NCI-H1092 treated with DMSO at 0.1 percent for 48 hours (cell line): ENCODE measurements at regions not wholly inside any gene's neighbourhood (a gene's known extent, or its start where the extent isn't known, plus 50 kb on each side); places are given as distances from the start of the nearest gene placed in this dataset.

ENCODE experiments used
- DNase-seq: peaks from one replicate; lab custom pipeline; 2025; lab: John Stamatoyannopoulos, UW

DNA sequence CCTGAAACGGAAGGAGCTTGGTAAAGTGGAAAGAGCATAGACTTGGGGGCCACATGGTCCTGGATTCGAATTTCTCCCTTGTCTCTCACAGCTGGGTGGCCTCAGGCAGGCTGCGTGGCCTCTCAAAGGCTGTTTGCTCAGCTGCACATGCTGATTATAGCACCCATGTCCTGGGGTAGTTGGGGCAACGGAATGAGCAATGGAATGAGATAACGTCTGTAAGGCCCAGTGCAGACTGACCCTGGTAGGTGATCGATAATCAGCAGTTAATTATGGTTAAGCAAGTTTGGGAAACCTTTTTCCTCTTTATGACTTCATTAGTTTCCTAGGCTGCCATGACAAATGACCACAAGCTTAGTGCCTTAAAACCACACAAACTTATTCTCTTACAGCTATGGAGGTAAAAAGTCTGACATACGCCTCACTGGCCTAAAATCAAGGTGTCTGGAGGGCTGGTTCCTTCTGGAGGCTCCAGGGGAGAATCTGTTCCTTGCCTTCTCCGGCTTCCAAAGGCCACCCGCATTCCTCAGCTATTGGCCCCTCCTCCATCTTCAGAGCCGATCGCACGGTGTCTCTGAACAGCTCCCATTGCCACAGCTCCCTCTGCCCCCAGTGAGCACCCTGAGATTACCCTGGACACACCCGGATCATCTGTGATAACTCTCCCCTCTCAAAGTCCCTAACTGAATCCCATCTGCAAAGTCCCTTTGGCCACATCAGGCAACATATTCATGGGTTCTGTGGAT lies 294.9 kb upstream of the FOXF1 start:
- DNase-seq, result no peak

DNA sequence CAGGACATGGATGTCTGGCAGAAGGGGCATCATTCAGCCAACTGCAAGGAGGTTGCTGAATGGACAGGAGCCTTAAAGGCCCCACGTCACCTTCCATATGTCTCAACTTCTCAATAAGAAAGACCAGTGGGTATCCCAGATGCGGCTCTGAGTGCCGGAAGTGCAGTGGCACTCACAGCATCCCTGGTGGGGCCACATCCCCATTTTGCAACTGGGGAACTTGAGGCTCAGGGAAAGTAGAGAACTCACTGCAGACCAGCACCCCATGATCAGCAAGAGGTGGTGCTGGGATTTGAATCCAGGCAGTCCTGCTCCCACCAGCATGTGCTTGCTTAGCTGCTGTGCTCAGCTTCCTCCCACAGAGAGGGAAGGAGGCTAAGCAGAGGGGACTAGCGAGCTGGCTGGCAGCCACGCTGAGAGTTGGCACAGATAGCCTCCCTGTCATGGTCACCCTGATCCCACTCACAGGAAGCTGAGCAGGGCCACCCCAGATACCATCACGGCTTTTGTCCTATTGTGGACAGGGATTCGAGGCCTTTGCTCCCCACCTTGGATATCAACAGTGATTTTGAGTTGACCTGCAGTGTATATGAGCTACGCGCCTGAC lies 294.2 kb upstream of the FOXF1 start:
- no peak for DNase-seq

GRCh38 chr16:86216591-86216990 lies 293.7 kb upstream of the FOXF1 start:
- no peak for DNase-seq

DNA sequence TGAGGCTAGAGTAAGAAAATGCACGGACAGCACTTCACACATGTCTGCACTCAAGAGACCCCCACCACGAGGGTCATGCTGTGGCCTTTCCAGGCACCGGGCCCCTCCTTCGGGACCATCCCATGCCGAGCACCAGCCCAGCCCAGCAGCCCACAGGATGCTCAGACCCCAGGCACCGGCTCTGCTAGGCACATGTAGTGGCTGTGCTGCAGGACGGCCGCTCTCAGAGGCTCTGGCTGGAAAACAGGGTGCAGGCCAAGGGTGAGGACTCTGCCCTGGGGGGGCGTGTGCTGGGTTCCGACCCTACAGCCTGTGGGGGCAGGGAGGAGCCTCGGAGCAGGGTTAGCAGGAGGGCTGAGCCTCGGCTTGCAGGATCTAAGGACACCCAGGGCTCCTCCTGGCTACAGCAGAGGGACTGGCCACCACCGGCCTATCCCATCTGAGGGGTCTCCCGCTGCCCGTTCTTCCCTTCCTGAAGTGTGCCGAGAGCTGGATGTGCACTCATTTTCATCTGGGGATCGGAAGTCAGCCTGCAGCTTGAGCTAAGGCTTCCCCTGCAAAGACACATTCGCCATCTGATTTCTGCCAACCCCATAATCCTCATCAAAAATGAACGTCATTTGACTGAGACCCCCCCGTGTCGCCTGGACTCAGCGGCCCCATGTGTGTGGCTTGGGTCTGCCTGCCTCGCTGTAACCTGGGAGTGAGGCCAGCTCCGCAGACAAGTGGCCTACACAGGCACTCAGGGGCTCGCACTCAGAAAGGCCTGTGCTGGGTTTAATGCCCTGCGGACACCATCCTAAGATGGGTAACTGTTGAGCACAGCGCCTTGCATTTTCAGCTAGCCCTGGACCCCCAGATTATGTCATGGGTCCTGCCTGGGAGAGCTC lies 293.1 kb upstream of the FOXF1 start:
- no peak for DNase-seq

DNA sequence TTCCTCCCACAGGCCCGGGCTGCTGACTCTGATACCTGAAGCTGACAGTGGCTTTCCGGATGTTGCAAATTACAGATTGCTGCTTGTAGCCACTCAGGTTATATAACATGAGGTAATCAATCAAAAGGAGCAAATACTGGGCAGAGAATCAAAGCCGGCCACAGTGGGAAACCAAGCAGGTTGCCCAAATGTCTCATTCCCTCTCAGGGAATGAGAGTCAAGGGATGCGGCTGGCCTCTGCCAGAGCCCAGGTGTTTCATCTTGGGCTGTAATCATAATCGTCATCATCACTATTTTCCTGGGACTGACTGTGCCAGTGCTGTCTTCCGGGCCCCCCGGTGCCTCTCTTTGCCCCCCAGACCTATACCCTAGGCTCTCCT lies 292.4 kb upstream of the FOXF1 start:
- DNase-seq, result no peak

GRCh38 chr16:86218479-86219170 lies 291.7 kb upstream of the FOXF1 start:
- DNase-seq, result no peak

GRCh38 chr16:86219655-86220445 lies 290.5 kb upstream of the FOXF1 start:
- DNase-seq, result no peak

- no peak for DNase-seq
Measured at GRCh38 chr16:86220561-86220960, 289.8 kb upstream of the FOXF1 start.

DNA sequence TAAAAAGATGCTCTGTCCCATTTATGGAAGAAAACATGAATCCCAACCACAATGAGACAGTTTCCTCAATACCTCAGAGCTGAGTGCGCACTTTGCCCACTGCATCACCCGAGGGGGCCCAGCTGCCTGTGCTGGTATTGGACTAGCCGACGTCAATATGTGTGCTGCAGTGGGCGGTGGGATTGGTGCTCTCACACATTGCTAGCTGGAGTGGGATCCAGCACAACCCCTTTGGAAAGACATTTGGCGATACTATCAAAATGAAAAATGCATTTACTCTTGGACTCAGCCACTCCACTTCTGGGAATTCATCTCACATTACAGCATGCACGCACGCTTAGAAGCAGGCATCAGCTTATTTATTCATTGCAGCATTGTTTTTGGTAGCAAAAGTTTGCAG lies 289.2 kb upstream of the FOXF1 start:
- no peak for DNase-seq

DNA sequence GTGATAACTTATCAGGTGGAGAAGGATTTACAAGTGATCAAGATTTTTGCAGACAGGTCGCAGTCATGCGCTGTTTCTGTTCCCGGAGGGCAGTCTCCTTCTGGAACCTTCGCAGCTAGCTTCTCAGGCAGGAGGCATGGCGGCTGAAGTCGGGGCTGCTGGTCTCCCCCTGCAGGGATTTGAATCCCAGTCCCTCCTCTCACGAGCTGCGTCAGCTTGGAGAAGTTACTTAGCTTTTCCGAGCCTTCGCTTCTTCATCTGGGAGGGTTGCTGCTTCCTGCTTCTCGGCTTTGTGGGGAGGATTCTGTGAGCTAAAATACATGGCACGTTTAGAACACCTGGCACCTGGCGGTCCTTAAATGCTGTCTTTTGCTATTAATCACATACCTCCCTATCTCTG lies 287.8 kb upstream of the FOXF1 start:
- DNase-seq, result no peak

DNA sequence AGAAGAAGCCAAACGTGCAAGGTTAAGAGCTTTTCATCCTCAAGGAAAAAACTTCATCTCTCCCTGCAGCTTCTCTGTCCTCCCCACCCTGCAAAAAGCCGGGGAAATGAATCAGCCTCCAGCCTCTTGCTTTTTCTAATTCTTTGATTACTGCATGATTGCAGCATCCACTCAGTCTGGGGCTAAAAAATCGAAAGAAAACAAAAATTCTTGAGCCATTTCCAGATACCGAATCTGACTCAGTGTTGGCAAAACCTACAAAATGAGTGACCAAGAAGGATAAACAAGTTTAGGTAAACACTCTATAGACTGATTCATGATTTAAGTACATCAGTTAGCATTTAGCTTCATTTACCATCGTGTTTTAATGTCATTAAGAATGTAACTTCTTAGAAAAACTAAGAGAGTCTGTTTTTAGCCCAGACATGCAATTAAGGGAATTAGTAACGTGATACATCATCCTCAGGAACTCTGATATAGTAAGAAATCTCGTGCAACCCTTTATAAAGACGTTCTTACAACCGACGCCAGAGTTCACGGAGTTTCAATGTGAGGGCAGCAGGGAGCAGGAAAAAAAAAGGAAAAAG lies 287.3 kb upstream of the FOXF1 start:
- DNase-seq, result no peak

DNA sequence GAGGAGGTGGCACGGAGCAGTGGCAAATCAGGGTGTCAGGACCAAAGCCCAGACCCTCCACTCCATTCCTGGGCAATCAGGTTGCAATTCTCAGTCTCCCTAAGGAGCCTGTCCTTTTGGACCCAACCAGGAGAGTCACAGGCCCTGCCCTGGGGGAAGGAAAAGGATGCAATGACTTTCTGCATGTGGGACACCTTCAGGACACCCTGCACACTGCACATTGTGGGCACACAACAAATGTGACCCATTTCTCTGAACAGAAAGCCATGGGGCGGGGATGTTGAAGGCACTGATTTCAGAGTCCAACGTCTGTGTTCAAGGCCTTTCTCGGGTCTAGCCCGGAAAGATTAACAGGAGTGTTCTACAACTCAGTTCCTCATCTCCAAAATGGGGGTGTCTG lies 286.2 kb upstream of the FOXF1 start:
- DNase-seq, result no peak

DNA sequence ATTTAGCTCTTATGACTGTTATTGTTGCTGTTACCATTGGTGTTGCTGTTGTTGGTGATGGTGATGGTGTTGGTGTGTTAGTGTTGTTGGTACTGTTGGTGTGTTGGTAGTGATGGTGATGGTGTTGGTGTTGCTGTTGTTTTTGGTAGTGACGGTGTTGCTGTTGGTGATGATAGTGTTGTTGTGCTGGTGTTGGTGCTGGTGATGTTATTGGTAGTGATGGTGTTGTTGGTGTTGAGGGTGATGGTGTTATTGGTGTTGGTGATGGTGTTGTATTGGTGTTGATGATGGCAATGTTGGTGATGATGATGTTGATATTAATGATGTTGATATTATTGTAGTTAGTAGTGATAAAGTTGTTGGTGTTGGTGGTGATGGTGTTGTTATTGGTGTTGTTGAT lies 285.7 kb upstream of the FOXF1 start:
- no peak for DNase-seq

DNA sequence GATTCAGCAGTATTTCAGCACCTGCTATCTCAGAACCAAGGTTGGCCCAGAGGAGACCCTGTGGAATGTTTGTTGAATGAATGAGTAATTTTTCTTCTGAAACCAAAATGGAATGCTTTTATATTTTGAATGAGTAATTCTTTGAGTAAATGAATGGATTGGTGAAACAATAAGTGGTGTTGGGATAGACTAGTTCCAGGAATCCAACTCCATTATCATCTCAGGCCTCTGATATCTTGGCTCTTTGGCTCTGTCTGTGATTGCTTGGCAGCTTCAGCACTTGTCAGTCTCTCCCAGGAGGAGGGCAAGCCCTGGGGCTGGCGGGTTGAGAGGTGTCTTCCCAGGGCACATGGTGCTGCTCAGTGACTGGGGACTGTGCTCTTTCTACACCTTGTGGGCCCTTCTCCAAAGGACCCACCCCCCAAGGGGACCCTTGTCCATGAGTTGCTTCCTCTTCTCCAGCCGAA lies 284.4 kb upstream of the FOXF1 start:
- DNase-seq, result no peak

GRCh38 chr16:86227041-86227440 lies 283.3 kb upstream of the FOXF1 start:
- DNase-seq, result no peak

GRCh38 chr16:86227801-86228200 lies 282.5 kb upstream of the FOXF1 start:
- DNase-seq, result no peak

GRCh38 chr16:86228713-86229112 lies 281.6 kb upstream of the FOXF1 start:
- DNase-seq, result no peak

GRCh38 chr16:86229283-86229682 lies 281.0 kb upstream of the FOXF1 start:
- DNase-seq, result no peak

GRCh38 chr16:86229866-86230656 lies 280.3 kb upstream of the FOXF1 start:
- DNase-seq, result no peak

DNA sequence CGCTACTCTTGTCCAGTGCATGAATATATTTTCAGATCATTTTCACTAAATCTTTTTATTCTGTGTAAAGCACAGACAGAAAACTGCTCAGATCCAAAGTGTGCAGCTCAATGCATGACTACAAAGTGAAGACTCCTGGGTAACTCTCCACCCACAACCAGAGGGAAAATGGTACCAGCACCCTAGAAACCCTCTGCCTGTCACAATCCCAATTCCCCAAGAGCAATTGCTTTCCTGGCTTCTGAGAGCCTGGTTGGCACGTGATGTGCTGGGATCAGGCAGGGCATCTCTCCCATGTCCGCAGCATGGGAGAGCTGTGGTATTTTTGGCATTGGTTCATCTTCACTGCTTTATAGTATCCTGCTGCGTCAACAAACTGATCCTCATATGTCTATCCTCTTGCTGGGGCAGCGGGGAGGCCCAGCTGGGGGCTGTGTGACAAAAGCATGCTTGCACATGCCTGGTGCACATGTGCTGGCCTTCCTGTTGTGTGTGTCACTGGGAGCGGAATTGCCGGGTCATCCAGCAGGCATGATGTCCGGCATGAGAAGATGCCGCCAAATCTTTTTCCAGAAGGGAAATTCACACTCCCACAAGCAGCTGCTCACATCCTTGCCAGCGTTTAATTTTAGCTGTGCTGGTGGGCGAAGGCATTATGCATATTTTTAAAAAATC lies 278.9 kb upstream of the FOXF1 start:
- no peak for DNase-seq
